Fibroblast of skin of left biceps (primary cell): ENCODE measurements at regions not wholly inside any gene's neighbourhood (a gene's known extent, or its start where the extent isn't known, plus 50 kb on each side); places are given as distances from the start of the nearest gene placed in this dataset.

ENCODE experiments used
- DNase-seq, 2 experiments: peaks; one replicate each; pipeline ENCODE4 v3.0.0-alpha.2; 2013; ENCODE audit warnings: low read depth in 2 of 2

DNA sequence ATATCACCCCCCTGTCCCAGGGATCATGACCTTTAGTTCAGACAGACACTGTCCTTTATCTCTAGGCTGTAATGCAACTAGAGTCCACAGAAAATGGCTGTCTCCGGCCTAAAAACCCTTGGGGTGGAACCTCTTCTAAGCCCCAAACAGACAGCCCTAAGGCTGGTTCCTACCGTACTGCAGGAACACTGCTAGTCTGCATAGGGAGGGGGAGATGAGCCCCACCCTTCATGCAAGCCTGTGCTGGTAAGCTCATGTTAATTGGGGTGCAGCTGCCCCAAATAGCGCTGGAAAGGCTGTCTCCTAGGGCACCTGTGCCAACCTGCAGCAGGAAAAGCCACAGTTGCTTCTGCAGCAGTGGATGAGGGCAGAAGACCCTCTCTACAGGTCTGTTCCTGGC, 252.1 kb upstream of the MDFIC2 start:
- no peak for DNase-seq

DNA sequence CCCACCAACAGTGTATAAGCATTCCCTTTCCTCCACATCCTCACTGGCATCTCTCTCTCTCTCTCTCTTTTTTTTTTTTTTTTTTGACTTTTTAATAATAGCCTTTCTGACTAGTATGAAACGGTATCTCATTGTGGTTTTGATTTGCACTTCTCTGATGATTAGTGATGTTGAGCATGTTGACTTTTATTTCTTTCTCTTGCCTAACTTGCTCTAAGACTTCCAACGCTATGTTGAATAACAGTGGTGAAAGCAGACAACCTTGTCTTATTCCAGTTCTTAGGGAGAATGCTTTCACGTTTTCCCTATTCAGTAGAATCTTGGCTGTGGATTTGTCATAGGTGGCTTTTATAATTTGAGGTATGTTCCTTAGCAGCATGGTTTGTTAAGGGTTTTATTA, 249.4 kb upstream of the MDFIC2 start:
- DNase-seq, result peak in 1 of 2 experiments; percentile 6

DNA sequence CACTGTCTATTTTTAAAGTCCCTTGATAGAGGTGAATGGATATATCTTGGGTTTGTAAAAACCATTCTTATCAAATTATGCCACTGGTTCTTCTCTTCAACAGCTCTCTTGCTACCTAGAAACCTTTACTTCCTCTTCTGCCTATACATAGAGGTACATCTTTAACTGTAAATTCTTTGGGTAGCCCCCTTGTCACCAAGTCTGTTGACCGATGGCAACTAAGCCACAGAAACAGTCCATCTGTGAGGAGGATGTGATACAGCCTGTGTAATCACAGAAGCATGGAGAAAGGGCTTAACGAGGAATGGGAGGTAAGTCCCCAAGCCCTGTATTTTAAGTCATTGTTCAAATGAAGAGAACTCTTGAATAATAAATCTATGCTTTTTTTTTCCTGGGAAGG, 246.5 kb upstream of the MDFIC2 start:
- DNase-seq, result no peak

DNA sequence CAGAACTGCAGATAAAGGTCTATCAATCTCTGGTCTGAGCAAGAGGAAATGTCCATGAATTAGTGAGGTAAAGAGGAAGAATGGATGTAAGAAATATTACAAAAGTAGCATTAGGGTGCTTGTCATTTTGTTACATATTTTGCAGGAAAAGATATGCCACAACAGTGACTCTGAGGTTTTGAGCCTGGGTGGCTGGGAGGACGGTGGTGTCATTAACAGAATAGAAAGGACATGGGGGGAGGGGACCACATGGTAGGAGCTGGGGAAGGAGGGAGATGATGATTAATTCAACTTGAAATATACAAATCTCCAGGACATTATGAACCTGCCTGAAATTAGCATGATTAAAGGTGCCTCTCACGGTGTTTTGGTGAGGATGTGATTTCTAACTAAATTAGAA, 245.5 kb upstream of the MDFIC2 start:
- DNase-seq, result no peak

DNA sequence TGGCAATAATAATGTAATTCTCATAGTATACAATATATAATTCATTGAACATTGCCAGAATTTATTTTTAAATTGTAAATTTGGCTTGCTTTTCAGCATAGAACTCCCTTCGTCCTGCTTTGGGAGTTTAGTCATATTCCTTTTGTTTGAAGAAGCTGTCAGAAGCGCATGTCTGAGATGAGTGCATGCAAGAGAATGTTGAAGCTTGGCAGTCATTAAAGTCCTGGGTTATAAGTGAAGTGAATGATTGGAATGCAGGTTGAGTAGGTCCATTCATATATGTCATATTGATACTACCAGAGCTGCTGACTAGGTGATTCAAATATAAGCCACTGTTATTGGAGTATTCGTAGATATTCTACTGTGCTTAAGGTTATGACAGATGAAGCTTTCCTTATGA, 243.6 kb upstream of the MDFIC2 start:
- peak; percentile 20 to 23 for DNase-seq

DNA sequence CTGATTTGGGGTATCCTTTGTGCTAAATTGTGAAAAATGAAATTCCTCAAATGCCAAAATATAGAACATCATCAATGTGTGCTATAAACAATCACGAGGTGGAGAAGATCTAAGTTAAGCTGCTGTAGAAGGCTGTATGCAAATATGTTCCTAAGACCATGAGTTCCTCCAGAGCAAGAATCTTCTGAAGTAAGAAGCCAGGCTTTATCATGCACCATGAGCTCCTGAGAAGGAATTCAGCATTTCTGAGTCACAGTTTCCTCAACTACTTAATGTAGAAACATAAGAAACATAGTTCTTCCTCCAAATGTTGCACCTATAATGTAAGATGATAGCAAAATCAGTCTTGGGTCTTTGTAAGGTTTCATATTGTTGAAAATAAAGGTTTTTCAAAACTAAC, 241.7 kb upstream of the MDFIC2 start:
- peak in 1 of 2 experiments; percentile 1 for DNase-seq

DNA sequence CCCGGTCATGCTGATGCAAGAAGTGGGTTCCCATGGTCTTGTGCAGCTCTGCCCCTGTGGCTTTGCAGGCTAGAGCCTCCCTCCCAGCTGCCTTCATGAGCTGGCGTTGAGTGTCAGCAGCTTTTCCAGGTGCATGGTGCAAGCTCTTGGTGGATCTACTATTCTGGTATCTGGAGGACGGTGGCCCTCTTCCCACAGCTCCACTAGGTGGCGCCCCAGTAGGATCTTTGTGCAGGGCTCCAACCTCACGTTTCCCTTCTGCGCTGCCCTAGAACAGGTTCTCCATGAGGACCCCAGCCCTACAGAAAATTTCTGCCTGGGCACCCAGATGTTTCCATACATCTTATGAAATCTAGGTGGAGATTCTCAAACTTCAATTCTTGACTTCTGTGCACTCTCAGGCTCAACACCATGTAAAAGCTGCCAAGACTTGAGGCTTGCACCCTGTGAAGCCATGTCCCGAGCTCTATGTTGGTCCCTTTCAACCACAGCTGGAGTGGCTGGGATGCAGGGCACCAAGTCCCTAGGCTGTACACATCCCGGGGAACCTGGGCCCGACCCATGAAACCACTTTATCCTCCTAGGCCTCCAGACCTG, 238.4 kb upstream of the MDFIC2 start:
- DNase-seq, result no peak

DNA sequence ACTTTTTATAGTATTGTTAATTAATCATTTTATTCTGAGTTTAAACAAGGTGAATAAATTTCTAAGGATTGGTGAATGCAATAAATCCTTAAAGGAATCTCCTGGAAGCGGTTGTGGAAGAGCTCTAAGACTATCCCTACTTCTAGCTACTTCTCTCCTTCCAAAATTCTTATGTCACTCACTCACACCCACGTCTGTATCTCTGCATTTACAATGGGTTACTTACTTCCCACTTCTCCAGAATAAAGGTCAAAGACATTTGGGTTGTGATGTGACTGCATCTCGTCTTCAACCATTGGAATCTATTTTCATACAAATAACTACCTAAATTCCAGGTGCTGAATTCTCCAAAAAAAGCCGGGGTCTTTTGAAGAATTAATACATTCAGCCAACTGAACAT, 234.2 kb upstream of the MDFIC2 start:
- DNase-seq, result no peak

DNA sequence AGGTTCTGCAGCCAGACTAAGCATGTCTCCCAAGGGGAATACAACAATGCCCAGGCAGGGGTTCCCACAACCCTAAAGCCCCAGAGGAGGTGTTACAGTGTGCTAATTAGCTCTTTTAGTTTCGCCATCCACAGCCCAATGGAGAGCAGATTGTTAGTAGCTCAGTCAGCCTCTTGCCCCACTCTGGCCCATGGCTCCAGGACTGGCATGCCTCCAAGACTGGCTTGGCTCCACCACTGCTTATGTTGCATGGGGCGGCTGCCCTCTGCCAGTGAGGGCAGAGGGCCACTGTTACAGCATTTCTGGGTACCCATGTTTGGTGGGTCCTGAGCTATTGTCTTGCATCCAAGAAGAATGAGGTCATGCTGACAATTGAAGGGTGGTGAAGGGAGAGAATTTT, 231.1 kb upstream of the MDFIC2 start:
- DNase-seq, result no peak

DNA sequence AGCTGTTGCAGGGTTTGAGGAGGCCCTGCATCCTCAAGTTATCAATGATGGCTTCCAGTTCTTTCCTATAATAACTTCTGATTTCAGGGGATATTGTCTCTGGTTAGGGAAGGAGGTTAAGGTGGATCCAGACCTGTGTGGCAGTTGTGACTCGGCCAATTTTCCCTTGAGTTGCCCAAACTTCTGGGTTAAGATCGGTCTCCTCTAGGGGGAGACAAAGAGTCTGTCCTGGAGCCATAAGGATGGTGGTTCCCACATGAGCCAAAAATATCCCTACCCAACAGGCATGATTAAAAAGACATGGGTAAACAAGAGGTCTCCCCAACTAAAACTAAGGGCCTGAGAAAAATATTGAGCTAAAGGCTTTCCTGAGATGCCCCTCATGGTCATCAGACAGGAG, 227.5 kb upstream of the MDFIC2 start:
- no peak for DNase-seq

DNA sequence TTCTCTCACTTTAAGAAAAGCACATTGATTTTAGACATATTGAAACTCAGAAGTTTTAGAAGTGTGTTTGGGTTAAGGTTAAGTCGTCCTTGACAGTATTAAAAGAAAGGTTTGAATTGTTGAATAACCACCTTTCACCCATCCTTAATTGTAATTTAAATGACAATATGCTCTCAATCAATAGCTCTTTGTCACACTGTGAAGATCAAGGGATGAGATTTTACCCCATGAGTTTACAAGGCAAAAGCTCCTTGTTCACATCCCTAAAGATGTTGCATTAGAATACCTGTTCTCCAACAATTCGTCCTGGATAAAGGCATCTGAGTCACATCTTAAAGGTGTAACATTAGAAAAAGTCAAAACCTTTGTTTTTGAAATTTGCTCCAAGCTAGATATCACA, 220.4 kb upstream of the MDFIC2 start:
- DNase-seq, result no peak

DNA sequence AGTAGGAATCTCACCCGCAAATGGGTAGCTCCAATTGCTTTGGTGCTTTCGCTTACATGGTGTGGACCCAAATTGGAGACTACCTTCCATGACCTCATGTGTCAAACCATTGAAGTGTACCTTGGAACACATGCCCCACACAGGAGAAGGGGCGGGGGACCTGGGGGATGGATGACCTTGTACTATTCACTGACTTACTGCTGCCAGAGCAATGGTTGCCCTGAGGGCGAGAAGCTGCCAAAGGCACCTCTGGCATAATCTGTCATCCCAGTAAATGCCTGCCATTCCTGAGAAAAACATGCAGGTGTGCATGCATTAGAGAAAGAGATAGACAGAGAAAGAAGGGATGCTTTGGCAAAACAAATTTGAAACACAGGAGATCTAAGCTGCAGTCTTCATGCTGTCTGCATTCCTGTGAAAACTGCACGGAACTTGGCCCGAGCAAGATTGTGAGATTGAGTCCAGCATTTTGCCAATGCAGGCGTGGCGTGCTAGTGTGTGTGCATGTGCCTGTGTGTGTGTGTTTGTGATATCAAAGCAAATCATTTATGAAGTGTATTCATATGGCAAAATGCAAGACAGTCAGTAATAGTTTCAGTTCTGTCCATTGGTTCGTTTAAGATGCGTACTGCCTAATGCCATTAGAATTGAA, 219.5 kb upstream of the MDFIC2 start:
- DNase-seq, result no peak

DNA sequence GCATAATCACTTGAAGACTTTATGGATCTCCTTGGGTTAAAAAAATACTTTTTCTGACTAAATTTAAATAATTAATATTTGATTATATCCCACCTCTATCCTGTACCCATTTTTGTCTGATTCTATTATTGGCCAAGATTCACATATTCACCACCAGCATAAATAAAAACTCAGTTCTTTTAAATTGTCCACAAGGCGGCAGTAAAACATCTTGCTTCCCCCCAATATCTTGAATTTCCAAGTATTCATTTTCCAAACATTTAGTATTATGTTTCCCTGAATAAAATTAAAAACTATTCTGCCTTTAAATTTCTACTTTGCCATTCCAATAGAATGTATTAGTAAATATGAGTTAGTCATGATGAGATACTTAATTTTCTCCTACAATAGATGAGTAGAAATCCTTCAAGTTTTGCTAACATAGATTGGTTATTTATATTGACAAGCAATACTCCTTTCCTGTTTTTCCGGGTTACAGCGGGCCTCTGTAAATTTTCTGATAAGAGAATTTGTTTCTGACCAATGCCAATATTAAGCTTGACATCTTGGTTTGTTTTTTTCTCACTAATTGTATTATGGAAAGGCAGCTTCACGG, 218.7 kb upstream of the MDFIC2 start:
- no peak for DNase-seq

DNA sequence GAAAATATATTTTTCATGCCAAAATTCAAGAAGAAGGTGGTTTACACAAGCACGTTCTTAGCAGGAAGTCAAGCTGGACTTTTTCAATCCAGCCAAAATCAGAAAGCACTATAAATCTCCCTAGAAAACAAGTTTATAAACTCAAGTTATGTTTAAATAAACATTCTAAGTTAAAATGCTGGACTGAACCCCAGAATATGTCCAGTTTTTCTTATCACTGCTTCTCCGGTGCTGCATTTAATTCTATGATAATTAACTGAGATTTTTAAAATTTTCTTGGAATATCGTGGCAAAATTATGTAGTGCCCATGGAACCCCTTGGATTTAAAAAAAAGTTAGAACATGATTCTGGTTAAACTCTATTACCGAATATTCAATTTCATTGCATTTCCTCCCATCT, 218.2 kb upstream of the MDFIC2 start:
- DNase-seq, result no peak

DNA sequence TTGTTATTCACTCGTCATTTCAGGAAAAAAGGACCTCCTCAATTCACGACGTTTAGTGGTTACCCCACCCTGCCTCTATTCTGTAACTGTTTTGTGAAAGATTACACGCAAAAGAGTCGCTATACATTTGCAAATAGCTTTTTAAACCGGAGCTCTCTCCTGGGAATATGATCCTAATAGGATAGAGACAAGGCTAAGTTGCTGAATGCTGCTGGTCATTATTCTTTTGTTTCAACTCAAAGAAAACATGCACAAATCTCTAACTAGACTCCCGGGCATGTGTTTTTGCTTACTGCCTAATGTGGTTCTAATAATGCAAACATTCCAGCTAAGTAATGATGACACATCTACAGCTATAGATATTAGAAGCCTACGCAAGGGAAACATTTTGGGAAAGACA, 214.6 kb upstream of the MDFIC2 start:
- DNase-seq, result peak; percentile 93 to 94

DNA sequence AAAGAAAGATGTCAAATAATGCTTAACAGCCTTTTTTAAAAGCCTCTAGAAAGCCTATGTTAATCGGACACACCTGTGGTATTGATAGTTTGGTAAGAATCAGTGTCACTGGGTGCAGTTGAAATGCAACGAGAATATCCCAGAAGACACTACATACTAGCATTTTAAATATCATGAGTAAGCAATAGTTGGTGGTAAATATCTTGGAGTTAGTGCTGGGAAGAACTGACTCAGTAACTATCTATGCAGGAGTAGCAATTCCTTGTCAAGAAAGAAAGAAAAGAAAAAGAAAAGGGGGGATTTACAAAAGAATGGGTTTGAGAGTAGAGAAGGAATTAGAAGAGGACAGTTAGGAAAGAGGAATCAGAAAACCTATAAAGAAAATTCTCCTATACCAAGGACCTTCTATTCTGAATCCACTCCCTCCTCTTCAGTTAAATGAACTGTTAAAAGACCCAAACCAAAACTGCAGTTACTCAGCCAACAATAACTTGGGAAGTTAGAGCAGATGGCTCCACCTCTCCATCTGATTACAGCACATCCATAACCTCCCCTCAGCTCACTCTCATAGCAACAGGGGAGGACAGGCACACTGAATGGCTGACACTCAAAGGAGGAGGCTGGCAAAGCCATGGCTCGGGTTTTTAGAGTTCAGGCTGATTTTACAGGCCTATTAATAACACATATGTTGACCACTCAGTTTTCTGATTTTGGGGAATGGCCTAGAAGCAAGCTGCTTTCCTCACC, 207.6 kb upstream of the MDFIC2 start:
- peak in 1 of 2 experiments; percentile 27 for DNase-seq

DNA sequence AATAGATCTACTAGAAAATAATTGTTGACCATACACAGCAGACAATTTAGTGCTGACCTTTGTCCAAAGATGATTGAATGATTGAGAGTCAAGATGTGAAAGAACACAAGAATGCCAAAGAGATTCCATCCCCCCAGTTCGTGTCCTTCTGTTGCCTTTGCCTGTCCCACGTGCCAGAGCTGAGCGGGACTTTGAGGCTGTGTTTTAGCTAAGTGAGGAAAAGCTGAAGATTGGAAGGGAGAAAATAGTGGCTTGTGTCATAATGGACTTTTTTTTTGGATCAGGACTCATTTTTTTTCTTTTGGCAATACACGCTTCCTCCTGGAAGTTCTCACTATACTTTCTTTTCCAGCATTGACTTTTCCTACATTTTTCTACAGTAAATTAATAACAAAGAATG, 206.6 kb upstream of the MDFIC2 start:
- no peak for DNase-seq

DNA sequence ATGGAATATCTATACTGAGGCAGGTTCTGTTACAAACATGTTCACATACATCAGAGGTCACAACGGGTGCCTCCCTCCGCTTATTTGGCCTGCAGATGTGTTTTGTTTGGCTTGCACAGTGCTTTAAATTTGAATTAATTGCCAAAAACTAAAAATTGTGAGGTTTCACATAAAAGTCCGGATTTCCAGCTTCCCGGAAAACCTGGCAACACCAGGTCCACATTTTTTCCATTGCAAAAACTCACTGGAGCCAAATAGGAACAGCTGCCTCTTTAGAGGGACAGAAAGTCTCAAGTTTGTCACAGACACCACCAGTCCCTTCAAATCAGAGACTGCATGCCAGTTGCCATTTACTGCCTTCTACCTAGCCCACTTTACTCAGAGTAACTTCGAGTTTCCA, 205.9 kb upstream of the MDFIC2 start:
- no peak for DNase-seq

DNA sequence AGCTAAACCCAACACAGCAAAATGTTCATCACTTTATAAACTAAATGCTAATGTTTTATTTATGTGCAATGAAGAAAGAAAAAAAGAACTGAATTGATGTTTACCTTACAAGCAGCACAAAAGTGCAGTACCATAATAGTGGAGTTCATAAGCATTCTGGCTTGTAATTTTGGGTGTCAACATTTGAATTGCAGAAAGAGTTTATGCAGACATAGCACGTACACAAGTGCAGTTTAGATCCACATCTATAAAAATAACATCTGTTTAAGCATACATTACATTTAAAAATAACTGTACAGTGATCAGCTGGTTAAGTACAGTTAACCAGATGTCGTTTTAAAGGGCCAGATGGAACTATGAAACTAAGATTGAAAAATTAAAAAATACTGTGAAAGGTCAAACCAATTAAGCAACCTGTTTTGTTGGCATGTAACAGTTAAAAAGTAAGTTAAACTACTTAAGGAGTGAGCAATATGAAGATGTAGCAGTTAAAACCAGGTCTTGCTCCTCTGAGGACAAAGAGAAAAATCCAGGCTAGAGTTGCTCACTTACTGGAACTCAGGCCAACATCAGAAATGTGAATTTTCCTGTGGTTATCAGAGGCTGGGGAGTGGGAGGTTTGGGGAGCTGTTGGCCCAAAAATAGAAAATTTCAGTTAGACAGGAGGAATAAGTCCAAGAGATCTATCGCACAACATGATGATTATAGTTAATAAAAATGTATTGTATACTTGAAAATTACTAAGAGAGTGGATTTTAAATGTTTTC, 204.9 kb upstream of the MDFIC2 start:
- no peak for DNase-seq

DNA sequence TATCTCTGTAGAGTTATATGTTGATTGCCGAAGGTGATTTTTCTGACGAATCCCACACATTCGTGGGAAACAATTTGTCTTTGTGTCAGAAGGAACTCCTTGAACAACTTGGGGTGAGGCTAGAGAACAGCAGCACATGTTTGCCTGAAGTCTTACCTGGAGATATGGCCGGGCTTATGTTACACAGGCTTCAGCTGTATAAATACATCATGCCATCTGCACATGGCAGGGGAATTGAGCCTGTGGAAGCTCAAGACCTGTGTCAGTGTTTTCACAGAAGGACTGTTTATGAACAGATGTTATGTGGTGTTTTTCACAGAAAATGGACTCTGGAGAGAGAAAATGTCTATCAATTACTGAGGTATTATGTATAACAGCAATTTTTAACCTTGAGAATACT, 203.6 kb upstream of the MDFIC2 start:
- no peak for DNase-seq

DNA sequence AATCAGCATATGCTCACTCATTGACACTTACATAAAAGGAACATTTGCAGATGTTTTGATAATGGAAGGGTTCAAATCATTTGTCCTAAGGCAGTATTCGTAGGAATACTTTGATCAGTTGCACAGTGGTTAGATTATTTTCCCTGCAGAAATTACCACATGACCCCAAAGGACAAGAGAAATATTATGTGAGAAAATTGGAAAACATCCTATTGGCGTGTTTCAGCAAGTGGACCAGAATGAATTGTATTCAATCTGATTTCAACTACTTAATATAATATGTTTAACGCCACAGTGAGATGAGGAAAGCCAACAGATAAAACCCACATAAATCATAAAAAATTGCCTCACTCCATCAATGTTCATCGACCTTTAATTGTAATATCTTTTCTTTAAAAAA, 195.0 kb upstream of the MDFIC2 start:
- no peak for DNase-seq

DNA sequence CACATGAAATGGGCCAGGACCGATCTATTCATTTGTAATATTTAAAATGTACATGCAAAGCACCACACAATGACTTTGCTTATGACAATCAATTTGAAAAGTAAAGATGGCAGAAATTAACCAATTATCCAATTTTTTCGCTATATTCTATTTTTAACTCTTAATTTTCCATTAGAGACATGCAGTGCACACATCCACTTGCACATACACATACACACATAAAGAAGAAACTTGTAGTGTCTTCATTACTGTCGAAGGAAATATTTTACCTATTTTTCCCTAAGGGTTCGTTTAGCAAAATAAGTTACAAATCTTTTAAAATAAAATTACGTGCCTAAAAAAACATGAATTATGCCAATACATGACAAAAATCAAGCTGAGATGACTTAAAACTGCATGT, 194.3 kb upstream of the MDFIC2 start:
- DNase-seq, result no peak
